ENCODE measurements at regions not wholly inside any gene's neighbourhood (a gene's known extent, or its start where the extent isn't known, plus 50 kb on each side); places are given as distances from the start of the nearest gene placed in this dataset.

DNA sequence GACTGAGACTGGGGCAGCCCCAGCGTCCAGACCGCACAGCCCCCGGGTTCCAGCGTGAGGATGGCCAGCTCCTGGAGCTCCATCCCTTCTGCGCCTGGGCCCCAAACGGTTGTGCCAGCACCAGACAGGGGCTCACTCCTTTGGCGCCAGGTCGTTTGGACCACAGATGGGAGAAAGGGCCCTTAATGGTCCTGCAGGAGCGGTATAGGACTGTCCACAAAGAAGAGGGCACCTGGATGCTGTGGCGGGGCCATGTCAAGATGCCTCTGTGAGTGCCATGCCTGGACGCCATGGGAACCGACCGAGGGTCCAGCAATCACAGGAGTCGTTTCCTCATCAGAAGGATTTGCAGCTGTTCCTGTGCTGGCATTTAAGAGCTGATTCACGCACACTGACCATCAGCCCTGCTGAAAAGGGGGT lies 82.7 kb downstream of the DLL1 start:
- no peak overlapping the region for H3K4me3 ChIP-seq (ENCODE audit: low read length)
- no peak for DNase-seq (ENCODE audit: low read depth)
- TF ChIP-seq, protein P1, sequence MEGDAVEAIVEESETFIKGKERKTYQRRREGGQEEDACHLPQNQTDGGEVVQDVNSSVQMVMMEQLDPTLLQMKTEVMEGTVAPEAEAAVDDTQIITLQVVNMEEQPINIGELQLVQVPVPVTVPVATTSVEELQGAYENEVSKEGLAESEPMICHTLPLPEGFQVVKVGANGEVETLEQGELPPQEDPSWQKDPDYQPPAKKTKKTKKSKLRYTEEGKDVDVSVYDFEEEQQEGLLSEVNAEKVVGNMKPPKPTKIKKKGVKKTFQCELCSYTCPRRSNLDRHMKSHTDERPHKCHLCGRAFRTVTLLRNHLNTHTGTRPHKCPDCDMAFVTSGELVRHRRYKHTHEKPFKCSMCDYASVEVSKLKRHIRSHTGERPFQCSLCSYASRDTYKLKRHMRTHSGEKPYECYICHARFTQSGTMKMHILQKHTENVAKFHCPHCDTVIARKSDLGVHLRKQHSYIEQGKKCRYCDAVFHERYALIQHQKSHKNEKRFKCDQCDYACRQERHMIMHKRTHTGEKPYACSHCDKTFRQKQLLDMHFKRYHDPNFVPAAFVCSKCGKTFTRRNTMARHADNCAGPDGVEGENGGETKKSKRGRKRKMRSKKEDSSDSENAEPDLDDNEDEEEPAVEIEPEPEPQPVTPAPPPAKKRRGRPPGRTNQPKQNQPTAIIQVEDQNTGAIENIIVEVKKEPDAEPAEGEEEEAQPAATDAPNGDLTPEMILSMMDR (IDR thresholded peaks at IDR 0.05; ENCODE audit: insufficient read depth, low read depth, low read length, missing control alignments), result no peak

- TF ChIP-seq, protein P1 (IDR thresholded peaks at IDR 0.05; ENCODE audit: insufficient read depth, low read depth, low read length, missing control alignments), result no peak
- H3K4me3 ChIP-seq (ENCODE audit: low read length), result no peak overlapping the region
- DNase-seq (ENCODE audit: low read depth), result no peak
Measured at GRCh38 chr6:170207586-170208181, 83.2 kb downstream of the DLL1 start.

DNA sequence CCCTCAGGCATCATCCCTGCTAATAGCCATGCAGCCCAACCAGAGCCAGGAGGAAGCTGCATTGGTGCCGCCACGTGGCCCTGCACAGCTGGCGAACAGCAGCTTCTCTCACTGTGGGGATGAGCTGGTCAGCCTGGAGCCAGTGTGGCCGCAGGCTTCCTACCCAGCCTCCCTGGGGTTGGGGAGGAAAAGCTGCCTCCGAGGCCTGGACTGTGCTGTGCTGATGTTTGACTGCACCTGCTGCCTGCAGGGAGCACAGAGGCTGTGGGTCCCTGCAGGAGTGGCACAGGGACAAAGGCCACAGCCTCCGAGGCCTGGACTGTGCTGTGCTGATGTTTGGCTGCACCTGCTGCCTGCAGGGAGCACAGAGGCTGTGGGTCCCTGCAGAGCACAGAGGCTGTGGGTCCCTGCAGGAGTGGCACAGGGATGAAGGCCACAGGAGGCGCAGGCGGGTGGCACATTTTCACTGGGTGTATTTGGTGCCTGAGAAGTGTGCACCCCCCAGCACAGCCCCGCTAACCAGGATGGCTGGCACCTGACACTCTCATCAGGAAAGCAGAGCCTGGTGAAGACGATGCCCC lies 83.9 kb downstream of the DLL1 start:
- no peak overlapping the region for H3K4me3 ChIP-seq (ENCODE audit: low read length)
- TF ChIP-seq, protein P1 (IDR thresholded peaks at IDR 0.05; ENCODE audit: insufficient read depth, low read depth, low read length, missing control alignments), result no peak
- DNase-seq (ENCODE audit: low read depth), result no peak

GRCh38 chr6:170206317-170206621 lies 84.6 kb downstream of the DLL1 start:
- no peak for DNase-seq (ENCODE audit: low read depth)
- no peak overlapping the region for H3K4me3 ChIP-seq (ENCODE audit: low read length)
- TF ChIP-seq, protein P1 (IDR thresholded peaks at IDR 0.05; ENCODE audit: insufficient read depth, low read depth, low read length, missing control alignments), result no peak

DNA sequence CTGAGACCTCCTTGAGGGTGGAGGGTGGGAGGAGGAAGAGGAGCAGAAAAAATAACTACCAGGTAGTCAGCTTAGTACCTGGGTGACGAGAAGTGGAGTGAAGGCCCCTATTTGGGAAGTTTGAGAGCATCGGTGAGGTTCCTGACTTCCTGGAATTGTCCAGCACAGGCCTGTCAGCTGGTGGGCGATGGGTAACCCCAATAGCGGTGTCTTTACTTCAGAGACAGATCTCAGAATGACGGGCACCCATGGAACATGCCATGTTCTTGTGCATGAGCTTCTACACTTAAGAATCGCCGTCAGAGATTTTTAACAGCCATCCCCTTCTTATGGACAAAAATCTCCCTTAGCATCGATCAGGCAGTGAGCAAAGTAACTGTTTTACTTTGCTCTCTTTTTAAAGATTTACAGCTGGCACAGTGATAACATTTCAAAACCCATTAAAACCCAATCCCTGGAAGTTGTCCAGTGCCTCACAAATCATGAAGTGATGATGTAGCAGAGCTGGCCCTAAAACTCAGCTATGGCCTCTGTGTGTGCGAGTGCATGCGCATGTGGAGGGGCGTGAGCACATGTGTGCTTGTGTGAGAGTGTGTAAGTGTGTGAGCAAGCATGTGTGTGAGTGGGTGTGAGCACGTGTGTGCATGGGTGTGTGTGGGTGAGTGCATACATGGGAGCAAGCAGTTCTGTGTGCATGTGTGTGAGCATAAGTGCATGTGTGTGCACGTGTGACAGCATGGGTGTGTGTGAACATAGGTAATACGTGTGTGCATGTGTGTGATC lies 85.2 kb downstream of the DLL1 start:
- TF ChIP-seq, protein P1 (IDR thresholded peaks at IDR 0.05; ENCODE audit: insufficient read depth, low read depth, low read length, missing control alignments), result no peak
- no peak overlapping the region for H3K4me3 ChIP-seq (ENCODE audit: low read length)
- DNase-seq (ENCODE audit: low read depth), result no peak

- DNase-seq (ENCODE audit: low read depth), result no peak
- H3K4me3 ChIP-seq (ENCODE audit: low read length), result no peak overlapping the region
- TF ChIP-seq, protein P1 (IDR thresholded peaks at IDR 0.05; ENCODE audit: insufficient read depth, low read depth, low read length, missing control alignments), result no peak
Measured at GRCh38 chr6:170205126-170205525, 85.8 kb downstream of the DLL1 start.

Measured in epithelial cell of esophagus (primary cell).